Hepatocyte (in vitro differentiated cells): ENCODE measurements at regions not wholly inside any gene's neighbourhood (a gene's known extent, or its start where the extent isn't known, plus 50 kb on each side); places are given as distances from the start of the nearest gene placed in this dataset.

Experiments
- DNase-seq: peaks from one replicate; pipeline ENCODE4 v3.0.0-alpha.2; 2016; ENCODE audit warnings: low spot score
- H2AFZ ChIP-seq: fragments of 200-600 bp; sonication (generic); 2 replicates; pipeline ENCODE4 v1.6.0; 2016; ENCODE audit warnings: antibody characterized with exemption, mild to moderate bottlenecking
- H3K27ac ChIP-seq: fragments of 200-600 bp; sonication (generic); 2 replicates; pipeline ENCODE4 v1.5.1; 2016; ENCODE audit warnings: mild to moderate bottlenecking
- H3K27me3 ChIP-seq: fragments of 200-600 bp; sonication (generic); 2 replicates; pipeline ENCODE4 v1.6.1; 2016
- H3K36me3 ChIP-seq: fragments of 200-600 bp; sonication (generic); replicated peaks from 2 replicates; pipeline ENCODE4 v1.5.1; 2016; ENCODE audit warnings: low read depth; ENCODE audit not compliant: insufficient read depth
- H3K4me1 ChIP-seq: fragments of 200-600 bp; sonication (generic); 2 replicates; pipeline ENCODE4 v1.5.1; 2016; ENCODE audit warnings: mild to moderate bottlenecking, moderate library complexity; ENCODE audit not compliant: insufficient read depth
- H3K4me2 ChIP-seq: fragments of 200-600 bp; sonication (generic); 2 replicates; pipeline ENCODE4 v1.6.0; 2016
- H3K4me3 ChIP-seq: fragments of 200-600 bp; sonication (generic); 2 replicates; pipeline ENCODE4 v1.5.1; 2016; ENCODE audit warnings: mild to moderate bottlenecking
- H3K79me2 ChIP-seq: fragments of 200-600 bp; sonication (generic); 2 replicates; pipeline ENCODE4 v1.6.0; 2017; ENCODE audit warnings: mild to moderate bottlenecking
- H3K9me2 ChIP-seq: fragments of 200-600 bp; sonication (generic); replicated peaks from 2 replicates; pipeline ENCODE4 v1.6.0; 2017; ENCODE audit warnings: mild to moderate bottlenecking; ENCODE audit not compliant: insufficient read depth
- H3K9me3 ChIP-seq: fragments of 200-600 bp; sonication (generic); 2 replicates; pipeline ENCODE4 v1.5.1; 2016; ENCODE audit warnings: low read depth, mild to moderate bottlenecking
- H4K20me1 ChIP-seq: fragments of 200-600 bp; sonication (generic); 2 replicates; pipeline ENCODE4 v1.6.0; 2016; ENCODE audit warnings: mild to moderate bottlenecking; ENCODE audit not compliant: insufficient read depth, poor library complexity, severe bottlenecking
- CTCF ChIP-seq: fragments of 200-600 bp; sonication (generic); IDR thresholded peaks from 2 replicates; pipeline ENCODE4 v1.5.1; 2016; ENCODE audit warnings: antibody characterized with exemption, mild to moderate bottlenecking; ENCODE audit not compliant: poor library complexity
- EZH2 ChIP-seq: fragments of 200-600 bp; sonication (generic); IDR thresholded peaks from 2 replicates; pipeline ENCODE4 v1.6.1; 2016; ENCODE audit warnings: antibody characterized with exemption, mild to moderate bottlenecking, borderline replicate concordance
- EZH2phosphoT487 ChIP-seq: fragments of 200-600 bp; sonication (generic); IDR thresholded peaks from one replicate; pipeline ENCODE4 v1.6.1; 2018; ENCODE audit warnings: antibody characterized with exemption, mild to moderate bottlenecking, low read depth, moderate library complexity; ENCODE audit not compliant: unreplicated experiment, severe bottlenecking
- WGBS: methylation state at CpG from one replicate; pipeline ENCODE4 v1.1.6; 2016; ENCODE audit warnings: low lambda C conversion rate; ENCODE audit errors: missing lambda C conversion rate; 5-methylcytosine and 5-hydroxymethylcytosine counted together

GRCh38 chr6:26218824-26219223 is 131.6 kb downstream of the HFE start:
- no peak overlapping the region for H3K4me2 ChIP-seq

GRCh38 chr6:26220145-26220970 is 133.1 kb downstream of the HFE start:
- Histone ChIP-seq H3K9me2 (no peaks in the 10 kb centered on the region), H3K36me3 (no peaks in the 10 kb centered on the region), H3K4me3 (no peak overlapping the region), H4K20me1 (no peaks in the 10 kb centered on the region), H3K79me2 (peaks cover 6% of the 10 kb centered on the region), H2AFZ (no peak overlapping the region), H3K9me3 (no peaks in the 10 kb centered on the region), H3K27me3 (no peaks in the 10 kb centered on the region), H3K4me2 (no peak overlapping the region), H3K27ac (no peak overlapping the region), H3K4me1 (peaks cover 8% of the 10 kb centered on the region)
- 88% methylated on average over 5 of the region's 5 CpGs for WGBS
- TF ChIP-seq EZH2 (no peak), CTCF (no peak)
- no peak for DNase-seq

More at GRCh38 chr6:26218824-26219223, 131.6 kb downstream of the HFE start:
- WGBS, result 71% methylated on average over 2 of the region's 2 CpGs
- Histone ChIP-seq H3K4me3 (no peak overlapping the region), H2AFZ (no peak overlapping the region), H3K9me3 (no peaks in the 10 kb centered on the region), H3K27ac (no peak overlapping the region), H3K36me3 (no peaks in the 10 kb centered on the region), H3K79me2 (peaks cover 18% of the 10 kb centered on the region), H3K9me2 (no peaks in the 10 kb centered on the region), H3K27me3 (no peaks in the 10 kb centered on the region), H3K4me1 (peaks cover 5% of the 10 kb centered on the region), H4K20me1 (no peaks in the 10 kb centered on the region)
- no peak for DNase-seq
- TF ChIP-seq EZH2phosphoT487 (no peak), CTCF (no peak), EZH2 (no peak)

- DNase-seq, result no peak
- Histone ChIP-seq H3K79me2 (peaks cover 9% of the 10 kb centered on the region), H3K27me3 (no peaks in the 10 kb centered on the region), H3K9me3 (no peaks in the 10 kb centered on the region), H3K4me2 (no peak overlapping the region), H3K4me3 (no peak overlapping the region), H3K36me3 (no peaks in the 10 kb centered on the region), H4K20me1 (no peaks in the 10 kb centered on the region), H3K9me2 (no peaks in the 10 kb centered on the region), H2AFZ (no peak overlapping the region), H3K4me1 (peaks cover 16% of the 10 kb centered on the region), H3K27ac (no peak overlapping the region)
- 98% methylated on average over 4 of the region's 4 CpGs for WGBS
- no peak for TF ChIP-seq CTCF
- TF ChIP-seq EZH2, result no peak
- no peak for TF ChIP-seq EZH2phosphoT487
Observed at GRCh38 chr6:26221186-26221585, 134.0 kb downstream of the HFE start.
